Erythroblast (primary cell): ENCODE measurements at regions not wholly inside any gene's neighbourhood (a gene's known extent, or its start where the extent isn't known, plus 50 kb on each side); places are given as distances from the start of the nearest gene placed in this dataset.
"Not testable (repeated sequence)": the region's sequence is repeated elsewhere in the genome, so short reads cannot be mapped to it uniquely, and the experiment has no call there.

Source experiments
- DNase-seq, 2 experiments: peaks; one replicate each; lab custom pipeline; 2025; lab: John Stamatoyannopoulos, UW
- GATA1 ChIP-seq: IDR thresholded peaks from 2 replicates; pipeline ENCODE4 v1.6.1; 2011; ENCODE audit warnings: low read depth, mild to moderate bottlenecking, control low read depth, low read length, moderate library complexity
- POLR2A ChIP-seq: IDR thresholded peaks from 2 replicates; pipeline ENCODE4 v1.6.1; 2011; ENCODE audit warnings: mild to moderate bottlenecking, low read length

DNA sequence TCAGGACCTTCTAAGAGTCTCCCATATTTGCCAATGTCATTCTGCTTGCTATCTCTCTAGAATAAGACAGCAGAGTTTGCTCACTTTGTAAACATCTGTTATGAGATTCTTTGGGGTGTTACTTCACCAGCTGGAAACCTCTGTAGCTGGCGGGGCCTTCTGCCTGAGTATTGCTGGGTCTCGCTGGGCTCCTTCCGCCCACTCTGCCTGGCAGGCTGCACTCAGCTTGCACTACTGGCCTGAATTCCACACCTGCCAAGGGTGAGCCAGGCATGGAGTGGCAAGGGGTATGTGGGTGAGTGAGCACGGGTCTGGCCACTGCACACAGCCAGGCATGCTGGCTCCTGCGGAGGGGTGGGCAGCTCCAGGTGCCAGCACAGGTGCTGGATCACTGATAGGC lies 267.3 kb upstream of the PDE3A start:
- TF ChIP-seq GATA1: no peak
- no peak for TF ChIP-seq POLR2A
- no peak for DNase-seq

DNA sequence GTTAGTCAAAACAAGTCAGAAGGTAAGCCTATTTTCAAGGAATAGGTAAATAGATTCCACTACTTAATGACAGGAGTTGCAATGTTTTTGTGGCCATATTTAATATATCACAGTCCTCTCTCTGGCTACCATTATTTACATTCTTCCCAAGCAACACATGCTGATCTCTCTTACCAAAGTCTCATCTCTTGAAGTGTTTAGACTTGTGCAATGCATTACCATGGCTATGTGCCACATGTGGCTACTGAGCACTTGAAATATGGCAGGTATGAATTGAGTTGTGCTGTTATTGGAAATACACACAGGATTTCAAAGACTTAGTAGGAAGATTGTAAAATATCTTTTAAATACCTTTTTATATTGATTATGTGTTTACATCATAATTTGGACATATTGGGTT lies 262.4 kb upstream of the PDE3A start:
- DNase-seq: no peak
- TF ChIP-seq GATA1: no peak

DNA sequence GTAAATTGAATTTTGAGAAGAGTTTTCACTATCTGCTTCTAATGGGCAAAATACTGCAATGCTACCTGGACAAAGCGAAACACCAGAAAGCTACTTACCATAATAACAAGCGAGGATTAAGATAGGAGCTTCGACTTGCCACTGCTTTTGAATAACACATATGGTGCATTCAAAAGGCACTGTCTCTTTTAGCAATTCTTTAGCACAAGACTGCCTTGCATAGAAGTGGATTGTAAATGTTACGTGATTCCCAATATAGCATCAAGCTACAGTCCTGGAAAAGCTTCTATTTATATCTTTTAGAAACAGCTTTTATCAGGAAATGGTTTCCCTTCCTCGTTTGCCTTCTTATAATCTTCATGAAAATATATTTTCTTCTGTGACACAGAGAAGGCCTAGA lies 258.7 kb upstream of the PDE3A start:
- TF ChIP-seq POLR2A: no peak
- no peak for TF ChIP-seq GATA1
- no peak for DNase-seq

DNA sequence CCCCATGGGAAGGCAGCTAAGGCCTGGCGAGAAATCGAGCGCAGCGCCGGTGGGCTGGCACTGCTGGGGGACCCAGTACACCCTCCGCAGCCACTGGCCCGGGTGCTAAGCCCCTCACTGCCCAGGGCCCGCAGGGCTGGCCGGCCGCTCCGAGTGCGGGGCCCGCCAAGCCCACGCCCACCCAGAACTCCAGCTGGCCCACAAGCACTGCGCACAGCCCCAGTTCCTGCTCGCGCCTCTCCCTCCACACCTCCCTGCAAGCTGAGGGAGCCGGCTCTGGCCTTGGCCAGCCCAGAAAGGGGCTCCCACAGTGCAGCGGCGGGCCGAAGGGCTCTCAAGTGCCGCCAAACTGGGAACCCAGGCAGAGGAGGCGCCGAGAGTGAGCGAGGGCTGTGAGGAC lies 253.0 kb upstream of the PDE3A start:
- not testable (repeated sequence) for DNase-seq

DNA sequence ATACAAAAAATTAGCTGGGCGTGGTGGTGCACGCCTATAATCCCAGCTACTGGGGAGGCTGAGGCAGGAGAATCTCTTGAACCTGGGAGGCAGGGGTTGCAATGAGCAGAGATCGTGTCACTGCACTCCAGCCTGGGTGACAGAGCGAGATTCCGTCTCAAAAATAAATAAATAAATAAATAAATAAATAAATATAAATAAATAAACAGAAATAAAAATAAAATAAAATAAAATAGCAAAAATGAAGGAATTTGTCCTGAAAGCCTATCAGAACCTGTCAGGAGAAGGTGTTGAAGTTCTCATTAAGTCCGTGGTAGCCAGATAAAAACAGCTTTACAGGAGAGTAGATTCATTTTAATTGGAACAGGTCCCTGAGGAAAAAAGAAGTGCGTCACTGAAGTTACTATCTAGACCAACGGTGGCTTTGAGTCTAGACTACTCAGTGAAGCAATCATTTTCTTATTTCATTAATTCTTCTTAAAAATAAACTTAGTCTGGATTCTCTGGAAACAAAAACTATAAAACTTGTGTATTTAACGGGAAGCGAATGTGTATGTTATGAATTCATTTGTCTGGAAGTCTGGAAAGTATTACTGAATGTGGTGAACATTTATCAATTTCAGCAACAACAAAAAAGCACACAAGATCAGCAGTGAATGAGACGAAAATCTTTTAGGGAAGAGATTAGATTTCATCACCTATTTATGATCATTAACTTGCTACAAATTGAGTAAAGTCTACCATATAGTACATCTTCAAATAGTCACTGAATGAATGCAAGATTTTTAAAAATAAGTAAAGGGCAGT lies 248.5 kb upstream of the PDE3A start:
- no peak for TF ChIP-seq GATA1
- no peak for TF ChIP-seq POLR2A
- DNase-seq: no peak

DNA sequence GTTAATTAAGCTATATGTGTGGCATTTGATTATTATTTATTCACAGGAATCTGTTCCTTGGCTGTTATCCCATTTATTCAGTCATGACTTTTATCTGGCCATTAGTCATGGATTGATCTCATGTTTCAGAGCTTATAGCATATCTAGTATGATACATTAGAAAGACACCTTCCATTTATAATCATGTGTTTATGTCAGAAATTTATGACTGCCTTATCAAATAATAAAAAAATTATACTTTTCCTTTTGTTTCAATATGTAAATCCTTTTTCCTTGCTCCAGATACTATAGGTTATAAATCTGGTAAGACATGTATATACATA lies 248.0 kb upstream of the PDE3A start:
- DNase-seq: no peak
- TF ChIP-seq POLR2A (no peak), GATA1 (no peak)

DNA sequence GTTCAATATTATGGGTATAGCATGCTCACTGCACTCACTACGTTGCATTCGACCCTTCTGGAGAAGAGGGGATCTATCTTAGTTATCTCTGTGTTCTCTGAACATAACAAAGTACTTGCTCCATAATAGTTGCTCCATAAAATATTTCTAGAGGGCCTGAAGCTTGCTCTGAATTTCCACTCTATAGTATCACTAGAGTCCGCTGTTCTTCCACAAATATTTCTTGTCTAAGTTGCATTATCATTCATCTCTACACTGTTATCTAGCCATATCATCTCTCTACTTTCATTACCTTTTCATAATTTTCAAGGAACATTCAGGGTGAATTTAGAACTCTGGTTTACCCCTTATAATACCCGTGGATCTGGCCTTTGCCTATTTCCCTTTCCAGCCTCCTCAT lies 246.1 kb upstream of the PDE3A start:
- DNase-seq: no peak
- TF ChIP-seq GATA1: no peak
- no peak for TF ChIP-seq POLR2A

DNA sequence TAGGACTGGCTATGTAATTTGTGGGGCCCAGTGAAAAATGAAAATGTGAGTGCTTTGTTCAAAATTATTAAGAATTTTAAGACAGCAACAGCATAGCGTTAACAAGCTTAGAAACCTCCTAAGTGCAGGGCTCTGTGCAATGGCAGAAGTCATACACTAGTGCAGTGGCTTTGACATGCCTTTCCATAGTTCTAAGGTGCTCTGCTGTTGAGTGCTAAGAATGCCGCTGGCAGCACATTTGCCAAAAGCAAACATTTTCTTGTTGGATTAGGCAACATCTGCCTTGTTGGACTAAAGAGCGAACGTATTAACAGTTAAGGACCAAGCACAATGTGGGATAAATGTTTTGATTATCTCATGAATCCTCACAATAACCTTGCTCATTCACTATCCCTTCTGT lies 244.9 kb upstream of the PDE3A start:
- DNase-seq: no peak
- TF ChIP-seq POLR2A (no peak), GATA1 (no peak)

DNA sequence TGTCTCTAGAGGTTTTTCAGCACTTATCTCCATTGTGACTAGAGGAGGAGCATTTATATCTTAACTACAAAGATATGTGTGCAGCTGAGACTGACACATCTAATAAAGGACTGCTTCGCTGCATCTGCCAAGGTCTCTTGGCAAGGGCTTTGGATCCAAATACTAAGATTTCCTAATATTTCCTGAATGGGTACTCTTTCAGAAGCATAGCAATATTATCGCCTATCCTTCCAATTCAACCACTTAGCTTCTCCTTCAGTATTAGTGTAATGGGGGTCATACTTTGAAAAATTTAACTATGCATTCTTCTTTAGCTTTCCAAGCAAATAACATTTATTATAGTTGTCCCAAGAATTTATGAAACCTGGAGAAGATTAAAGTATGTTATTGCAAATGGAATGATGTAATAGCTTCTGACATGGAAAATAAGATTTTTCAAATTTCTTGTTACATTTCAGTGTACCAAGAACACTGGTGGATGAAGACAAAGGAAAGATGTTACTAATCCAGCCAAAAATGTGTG lies 243.0 kb upstream of the PDE3A start:
- TF ChIP-seq GATA1: no peak
- no peak for TF ChIP-seq POLR2A
- no peak for DNase-seq

DNA sequence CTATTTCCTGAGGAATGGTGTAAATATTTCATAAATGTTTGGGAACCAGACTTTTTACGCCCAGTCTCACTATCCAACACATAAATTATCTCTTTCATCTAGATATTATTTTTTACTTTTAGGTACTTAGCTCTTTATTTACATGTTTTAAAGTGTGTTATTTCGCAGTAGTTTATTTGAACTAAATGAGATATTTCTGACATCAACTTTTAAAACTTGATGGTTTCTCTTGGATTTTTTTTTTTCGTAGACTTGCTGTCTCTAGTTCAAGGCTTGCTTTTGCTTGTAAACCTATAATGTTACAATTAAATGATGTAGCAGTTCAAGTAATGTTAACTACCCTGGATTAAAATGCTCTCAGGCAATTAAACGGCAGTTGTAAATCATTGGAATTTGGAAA lies 241.7 kb upstream of the PDE3A start:
- no peak for DNase-seq

DNA sequence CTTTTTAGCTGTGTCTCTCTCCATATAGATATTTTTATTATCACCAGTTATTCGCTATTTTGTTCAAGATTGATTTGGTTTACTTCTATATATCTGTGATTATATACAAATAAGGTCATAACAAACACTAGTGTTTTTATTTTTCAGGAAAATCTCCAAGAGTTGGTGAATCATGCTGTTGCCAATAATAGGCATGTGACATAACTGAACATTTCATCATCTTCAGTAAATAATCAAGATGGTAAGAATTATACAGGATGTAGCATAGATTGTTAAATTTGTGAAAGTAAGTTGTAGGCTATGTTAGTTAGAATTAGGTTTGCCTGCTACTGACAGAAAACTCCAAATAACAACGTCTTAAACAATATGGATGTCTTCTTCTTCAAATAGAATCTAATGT lies 240.9 kb upstream of the PDE3A start:
- no peak for TF ChIP-seq GATA1
- TF ChIP-seq POLR2A: no peak
- DNase-seq: no peak

More for the DNA sequence above, 241.7 kb upstream of the PDE3A start:
- TF ChIP-seq GATA1 (no peak), POLR2A (no peak)

DNA sequence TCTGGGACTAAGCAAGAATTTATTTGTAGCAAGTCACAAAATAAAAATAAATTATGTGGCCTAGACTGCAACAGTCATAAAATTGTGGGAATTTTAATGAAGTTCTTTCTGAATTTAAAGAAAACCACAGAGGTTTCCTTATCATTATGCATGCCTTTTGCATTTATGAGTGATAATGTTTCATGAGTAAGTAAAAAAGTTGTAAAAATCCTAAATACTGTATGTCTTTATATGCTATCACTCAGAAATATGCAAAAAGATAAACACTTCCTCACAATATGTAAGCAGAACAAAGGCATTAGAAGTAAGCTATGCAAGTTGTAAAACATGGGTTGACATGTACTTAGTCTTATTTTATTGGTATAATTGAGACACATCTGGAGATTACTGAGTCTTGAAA lies 239.4 kb upstream of the PDE3A start:
- TF ChIP-seq POLR2A: no peak
- TF ChIP-seq GATA1: no peak

DNA sequence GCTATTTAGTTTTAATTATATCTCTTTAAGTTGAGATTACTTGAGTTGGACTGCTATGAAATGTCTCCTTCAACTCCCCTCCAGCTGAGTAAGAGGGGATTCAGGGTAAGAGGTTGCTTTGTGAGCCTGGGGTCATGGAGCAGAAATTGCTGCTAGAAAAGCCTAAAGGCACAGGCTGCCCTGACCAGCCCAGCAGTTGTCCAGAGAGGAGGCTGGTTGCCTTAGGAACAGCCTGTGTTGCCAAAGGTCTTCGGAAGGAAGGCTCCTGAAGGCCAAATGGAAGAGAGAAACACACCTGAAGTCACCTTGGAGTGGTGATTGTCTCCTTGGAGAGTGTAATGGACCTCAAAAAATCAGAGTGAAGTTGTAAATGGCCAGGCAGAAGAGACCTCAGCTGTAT lies 235.5 kb upstream of the PDE3A start:
- DNase-seq: no peak
- no peak for TF ChIP-seq POLR2A
- TF ChIP-seq GATA1: no peak

More for the DNA sequence above, 239.4 kb upstream of the PDE3A start:
- DNase-seq: no peak

DNA sequence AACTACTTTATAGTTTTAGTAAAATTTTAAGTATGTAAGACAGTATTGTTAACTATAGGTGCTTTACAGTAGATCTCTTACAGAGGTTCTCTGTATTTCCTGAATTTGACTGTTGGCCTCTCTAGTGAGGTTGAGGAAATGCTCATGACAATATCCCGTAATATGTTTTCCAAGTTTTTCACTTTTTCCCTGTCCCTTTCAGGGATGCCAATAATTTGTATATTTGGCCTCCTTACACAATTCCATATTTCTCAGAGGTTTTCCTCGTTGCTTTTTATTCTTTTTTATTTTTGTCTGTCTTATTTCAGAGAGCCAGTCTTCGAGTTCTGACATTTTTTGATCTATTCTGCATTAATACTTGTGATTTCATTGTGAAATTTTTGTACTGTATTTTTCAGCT lies 233.7 kb upstream of the PDE3A start:
- no peak for DNase-seq
- TF ChIP-seq POLR2A: no peak
- TF ChIP-seq GATA1: no peak

DNA sequence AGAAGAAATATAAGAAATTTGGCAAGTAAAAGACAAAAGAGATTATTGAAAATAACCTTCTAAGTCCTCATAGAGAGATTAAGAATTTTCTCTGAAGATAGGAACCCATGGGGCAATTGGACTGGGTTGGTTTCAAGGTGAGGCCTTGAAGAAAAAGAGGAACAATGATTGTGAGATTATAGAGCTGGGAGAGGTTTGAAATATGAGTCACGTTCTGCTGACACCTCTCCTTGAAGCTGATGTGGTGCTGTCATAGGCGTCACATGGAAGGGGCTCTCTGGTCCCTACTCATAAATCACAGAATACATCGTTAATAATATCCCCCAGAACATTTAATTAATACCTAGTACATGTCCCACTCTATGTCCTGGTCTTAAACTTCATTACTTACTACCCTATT lies 227.6 kb upstream of the PDE3A start:
- no peak for DNase-seq
- no peak for TF ChIP-seq GATA1
- no peak for TF ChIP-seq POLR2A
